ENCODE measurements at regions not wholly inside any gene's neighbourhood (a gene's known extent, or its start where the extent isn't known, plus 50 kb on each side); places are given as distances from the start of the nearest gene placed in this dataset.

DNA sequence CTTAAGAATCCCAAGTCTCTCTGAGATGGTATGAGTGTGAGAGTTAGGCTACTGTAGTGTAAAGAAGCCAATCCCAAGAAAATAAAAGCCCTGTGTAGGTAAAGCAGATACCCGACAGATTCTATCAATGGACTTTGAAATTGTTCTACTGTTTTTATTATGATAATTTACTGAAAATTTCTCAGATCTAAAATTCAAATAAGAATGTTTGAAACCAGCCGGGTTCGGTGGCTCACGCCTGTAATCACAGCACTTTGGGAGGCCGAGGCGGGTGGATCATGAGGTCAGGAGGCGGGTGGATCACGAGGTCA is 208.3 kb upstream of the SPRED2 start:
- TF ChIP-seq CTCF (IDR thresholded peaks at IDR 0.05): no peak
- no peak for TF ChIP-seq POLR2A (IDR thresholded peaks at IDR 0.05)
